ENCODE measurements at regions not wholly inside any gene's neighbourhood (a gene's known extent, or its start where the extent isn't known, plus 50 kb on each side); places are given as distances from the start of the nearest gene placed in this dataset.

DNA sequence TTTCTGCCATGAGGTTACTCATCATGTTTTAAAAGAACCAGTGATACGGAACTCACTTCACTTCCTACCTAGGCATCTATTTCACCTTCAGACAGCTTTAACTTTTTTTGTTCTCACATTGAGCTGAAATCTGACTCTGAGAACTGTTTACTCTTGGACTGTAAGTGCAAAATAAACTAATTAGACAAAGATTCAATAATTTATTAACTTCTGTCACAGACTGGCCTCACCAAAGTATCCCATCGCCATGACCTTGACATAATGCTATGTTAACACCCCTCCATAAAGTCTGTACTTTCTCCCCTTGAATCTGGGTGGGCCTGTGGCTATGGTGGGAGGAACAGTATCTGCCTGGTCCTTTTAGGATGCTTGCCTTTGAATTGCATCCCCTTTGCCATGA, 448.1 kb downstream of the CBLN4 start:
- Mint-ChIP-seq H3K27ac (ENCODE audit: unreplicated experiment) (no peak overlapping the region), H3K4me3 (ENCODE audit: unreplicated experiment) (no peak overlapping the region), H3K27me3 (ENCODE audit: low read depth) (no peaks in the 10 kb centered on the region), H3K4me1 (ENCODE audit: low read depth) (no peaks in the 10 kb centered on the region), H3K9me3 (ENCODE audit: low read depth) (peaks cover 36% of the 10 kb centered on the region), H3K36me3 (ENCODE audit: low read depth) (no peaks in the 10 kb centered on the region)
- TF ChIP-seq, protein P1, sequence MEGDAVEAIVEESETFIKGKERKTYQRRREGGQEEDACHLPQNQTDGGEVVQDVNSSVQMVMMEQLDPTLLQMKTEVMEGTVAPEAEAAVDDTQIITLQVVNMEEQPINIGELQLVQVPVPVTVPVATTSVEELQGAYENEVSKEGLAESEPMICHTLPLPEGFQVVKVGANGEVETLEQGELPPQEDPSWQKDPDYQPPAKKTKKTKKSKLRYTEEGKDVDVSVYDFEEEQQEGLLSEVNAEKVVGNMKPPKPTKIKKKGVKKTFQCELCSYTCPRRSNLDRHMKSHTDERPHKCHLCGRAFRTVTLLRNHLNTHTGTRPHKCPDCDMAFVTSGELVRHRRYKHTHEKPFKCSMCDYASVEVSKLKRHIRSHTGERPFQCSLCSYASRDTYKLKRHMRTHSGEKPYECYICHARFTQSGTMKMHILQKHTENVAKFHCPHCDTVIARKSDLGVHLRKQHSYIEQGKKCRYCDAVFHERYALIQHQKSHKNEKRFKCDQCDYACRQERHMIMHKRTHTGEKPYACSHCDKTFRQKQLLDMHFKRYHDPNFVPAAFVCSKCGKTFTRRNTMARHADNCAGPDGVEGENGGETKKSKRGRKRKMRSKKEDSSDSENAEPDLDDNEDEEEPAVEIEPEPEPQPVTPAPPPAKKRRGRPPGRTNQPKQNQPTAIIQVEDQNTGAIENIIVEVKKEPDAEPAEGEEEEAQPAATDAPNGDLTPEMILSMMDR (IDR thresholded peaks at IDR 0.05) = no peak
- DNase-seq (ENCODE audit: low spot score) = no peak

DNA sequence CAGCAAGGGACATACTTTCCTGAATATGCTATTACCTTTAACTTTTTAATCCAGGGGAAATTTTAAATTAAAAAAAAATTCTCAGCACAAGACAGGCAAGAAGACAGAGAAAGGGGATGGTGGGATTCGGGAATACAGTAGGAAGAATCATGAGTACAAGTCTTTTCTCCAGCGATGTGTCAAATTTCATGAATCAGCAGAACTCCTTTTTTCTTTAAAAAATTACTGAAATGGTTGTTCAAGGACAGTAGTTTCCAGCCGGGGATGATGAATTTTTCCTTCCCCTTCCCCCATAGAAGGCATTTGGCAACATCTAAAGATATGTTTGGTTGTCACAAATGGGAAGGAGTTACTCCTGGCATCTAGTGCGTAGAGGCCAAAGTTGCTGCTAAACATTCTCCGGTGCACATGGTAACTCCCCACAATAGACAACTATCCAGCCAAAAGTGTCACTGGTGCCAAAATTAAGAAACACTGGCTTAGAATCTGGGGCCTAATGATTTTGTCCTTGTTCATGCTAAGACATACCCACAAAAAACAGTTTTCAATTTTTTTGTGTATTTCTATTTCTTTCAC, 450.2 kb downstream of the CBLN4 start:
- TF ChIP-seq, protein P1 (IDR thresholded peaks at IDR 0.05) = no peak
- no peaks in the 10 kb centered on the region for H3K4me1 Mint-ChIP-seq (ENCODE audit: low read depth)
- no peaks in the 10 kb centered on the region for H3K27me3 Mint-ChIP-seq (ENCODE audit: low read depth)
- peaks cover 28% of the 10 kb centered on the region for H3K9me3 Mint-ChIP-seq (ENCODE audit: low read depth)
- H3K36me3 Mint-ChIP-seq (ENCODE audit: low read depth) = no peaks in the 10 kb centered on the region
- DNase-seq (ENCODE audit: low spot score) = no peak
- H3K27ac Mint-ChIP-seq (ENCODE audit: unreplicated experiment) = no peak overlapping the region
- H3K4me3 Mint-ChIP-seq (ENCODE audit: unreplicated experiment) = no peak overlapping the region

DNA sequence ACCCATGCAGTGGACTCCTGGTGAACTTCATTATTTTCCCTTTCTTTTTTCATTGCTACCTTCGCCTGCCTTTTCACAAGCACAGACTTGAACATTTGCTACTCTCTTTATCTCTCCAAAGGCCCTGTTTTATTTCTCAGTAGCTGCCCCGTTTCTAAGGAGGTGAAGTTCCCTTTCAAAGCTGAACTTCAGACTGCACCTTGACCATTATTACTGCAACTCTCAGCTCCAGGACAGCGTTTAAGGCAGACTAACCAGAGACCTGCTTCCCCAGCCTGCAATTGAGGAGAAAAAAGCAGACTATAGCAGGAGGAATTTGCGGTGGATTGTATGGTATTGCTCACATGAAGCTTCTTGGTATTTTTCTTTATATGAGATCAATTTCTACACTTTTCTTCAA, 460.7 kb downstream of the CBLN4 start:
- Mint-ChIP-seq H3K36me3 (ENCODE audit: low read depth) (no peaks in the 10 kb centered on the region), H3K27ac (ENCODE audit: unreplicated experiment) (no peak overlapping the region), H3K9me3 (ENCODE audit: low read depth) (peaks cover 16% of the 10 kb centered on the region), H3K4me3 (ENCODE audit: unreplicated experiment) (no peak overlapping the region), H3K4me1 (ENCODE audit: low read depth) (no peaks in the 10 kb centered on the region), H3K27me3 (ENCODE audit: low read depth) (no peaks in the 10 kb centered on the region)
- no peak for DNase-seq (ENCODE audit: low spot score)
- TF ChIP-seq, protein P1 (IDR thresholded peaks at IDR 0.05) = no peak

DNA sequence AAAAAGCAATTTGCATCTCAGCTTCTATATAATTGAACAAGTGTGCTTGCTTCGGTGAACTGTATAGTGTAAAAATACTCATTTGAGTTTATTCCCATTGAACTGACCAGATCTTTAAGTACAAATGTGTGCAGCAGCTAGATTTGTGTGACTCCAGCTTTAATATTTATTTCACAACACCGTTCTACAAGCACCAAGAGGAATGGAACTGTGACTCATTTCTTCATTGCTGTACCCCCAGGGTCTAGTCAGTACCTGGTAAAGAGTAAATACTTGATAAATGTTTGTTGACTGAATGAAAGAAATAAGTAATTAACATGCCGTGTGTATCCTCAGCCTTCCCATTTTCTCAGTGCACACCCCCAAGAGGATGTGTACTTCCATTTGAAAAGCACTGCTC, 464.8 kb downstream of the CBLN4 start:
- no peaks in the 10 kb centered on the region for H3K4me1 Mint-ChIP-seq (ENCODE audit: low read depth)
- no peak overlapping the region for H3K4me3 Mint-ChIP-seq (ENCODE audit: unreplicated experiment)
- H3K27ac Mint-ChIP-seq (ENCODE audit: unreplicated experiment) = no peak overlapping the region
- no peak for DNase-seq (ENCODE audit: low spot score)
- TF ChIP-seq, protein P1 (IDR thresholded peaks at IDR 0.05) = no peak
- no peaks in the 10 kb centered on the region for H3K27me3 Mint-ChIP-seq (ENCODE audit: low read depth)
- peaks cover 23% of the 10 kb centered on the region for H3K9me3 Mint-ChIP-seq (ENCODE audit: low read depth)
- H3K36me3 Mint-ChIP-seq (ENCODE audit: low read depth) = no peaks in the 10 kb centered on the region

DNA sequence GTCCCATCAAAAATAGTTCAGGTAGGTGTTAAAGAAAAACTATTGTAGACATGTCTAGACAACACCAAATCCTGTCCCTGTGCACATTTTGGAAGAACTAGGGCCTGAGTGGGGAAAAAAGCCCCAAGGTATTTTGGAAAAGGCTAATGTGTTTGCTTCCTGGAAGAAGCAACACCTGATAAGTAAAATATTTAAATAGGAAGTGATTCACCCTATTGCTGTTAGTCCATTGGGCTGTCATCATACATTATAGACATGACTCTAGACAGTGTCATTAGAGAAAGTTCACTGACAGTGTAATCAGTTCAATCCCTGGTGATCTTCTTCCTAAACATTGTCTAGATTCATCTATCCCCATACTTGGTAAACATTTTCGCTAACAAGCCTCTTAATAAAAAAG, 465.3 kb downstream of the CBLN4 start:
- Mint-ChIP-seq H3K4me1 (ENCODE audit: low read depth) (no peaks in the 10 kb centered on the region), H3K36me3 (ENCODE audit: low read depth) (no peaks in the 10 kb centered on the region), H3K4me3 (ENCODE audit: unreplicated experiment) (no peak overlapping the region), H3K27me3 (ENCODE audit: low read depth) (no peaks in the 10 kb centered on the region), H3K27ac (ENCODE audit: unreplicated experiment) (no peak overlapping the region), H3K9me3 (ENCODE audit: low read depth) (peaks cover 22% of the 10 kb centered on the region)
- TF ChIP-seq, protein P1 (IDR thresholded peaks at IDR 0.05) = no peak
- no peak for DNase-seq (ENCODE audit: low spot score)

Data from chondrocyte (in vitro differentiated cells).